ENCODE measurements at regions not wholly inside any gene's neighbourhood (a gene's known extent, or its start where the extent isn't known, plus 50 kb on each side); places are given as distances from the start of the nearest gene placed in this dataset.

- TF ChIP-seq ZFX (IDR thresholded peaks at IDR 0.05): no peak
- TF ChIP-seq CTCF (conservative IDR thresholded peaks at IDR 0.05): no peak
Observed at GRCh38 chr13:39105110-39105509, 66.9 kb downstream of the NHLRC3 start.

Data from C4-2B (cell line).